Calu3 (cell line): ENCODE measurements at regions not wholly inside any gene's neighbourhood (a gene's known extent, or its start where the extent isn't known, plus 50 kb on each side); places are given as distances from the start of the nearest gene placed in this dataset.

Source experiments
- BruUV-seq: library from RNA; stranded (reverse); fragments of 400-500 nt; replicated peaks from 2 replicates; lab custom pipeline; 2021; lab: Mats Ljungman, UMichigan
- CTCF ChIA-PET: fragments of 300-600 bp; sonication (Branson Sonifier 250); formaldehyde crosslinking; loops from one replicate; lab custom pipeline; 2022; ENCODE audit warnings: antibody characterized with exemption; lab: Charles Lee
- DNase-seq: peaks from one replicate; pipeline ENCODE4 v3.0.0; 2022
- H3K27ac Mint-ChIP-seq: one replicate; pipeline ENCODE4 v1.8.0; 2022; ENCODE audit warnings: mixed read lengths; ENCODE audit not compliant: unreplicated experiment
- H3K27me3 Mint-ChIP-seq: one replicate; pipeline ENCODE4 v1.8.0; 2022; ENCODE audit warnings: mixed read lengths; ENCODE audit not compliant: unreplicated experiment
- H3K36me3 Mint-ChIP-seq: one replicate; pipeline ENCODE4 v1.8.0; 2022; ENCODE audit warnings: mild to moderate bottlenecking, moderate library complexity, mixed read lengths; ENCODE audit not compliant: insufficient read depth, unreplicated experiment
- H3K4me1 Mint-ChIP-seq: one replicate; pipeline ENCODE4 v1.8.0; 2022; ENCODE audit warnings: mild to moderate bottlenecking, low read depth, mixed read lengths; ENCODE audit not compliant: unreplicated experiment
- H3K4me3 Mint-ChIP-seq: one replicate; pipeline ENCODE4 v1.8.0; 2022; ENCODE audit warnings: mild to moderate bottlenecking, low read depth, moderate library complexity, mixed read lengths; ENCODE audit not compliant: unreplicated experiment
- H3K9me3 Mint-ChIP-seq: one replicate; pipeline ENCODE4 v1.8.0; 2022; ENCODE audit warnings: low read depth, mixed read lengths; ENCODE audit not compliant: unreplicated experiment
- intact Hi-C: fragments of 100-400 bp; cut with micrococcal nuclease; formaldehyde crosslinking; loops from one replicate; pipeline ENCODE4 v1.10.0; 2022; ENCODE audit not compliant: unreplicated experiment
- TF ChIP-seq, protein P1 (sequence below): fragments of 200-600 bp; IDR thresholded peaks from one replicate; pipeline ENCODE4 v1.8.0; 2022; ENCODE audit warnings: antibody characterized with exemption; ENCODE audit not compliant: unreplicated experiment

DNA sequence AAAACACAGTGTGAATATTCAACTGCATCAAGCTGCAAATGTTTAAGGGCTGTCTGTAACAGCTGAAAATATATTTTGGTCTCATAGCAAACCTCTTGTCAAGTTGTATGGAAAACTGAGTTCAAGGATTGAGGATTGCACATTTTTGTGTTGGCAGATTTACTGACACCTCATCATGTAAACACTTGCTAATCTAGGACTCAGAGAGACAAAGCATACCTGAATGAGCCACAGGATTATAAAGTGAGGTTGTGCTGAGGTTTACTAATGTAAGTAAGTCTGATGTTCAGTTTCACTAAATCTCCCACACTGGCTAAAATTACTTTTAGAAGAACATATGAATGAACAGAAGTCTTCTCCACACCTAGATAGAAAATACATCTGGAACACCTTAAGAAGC, 1993.1 kb upstream of the CELF4 start:
- Mint-ChIP-seq H3K9me3 (no peaks in the 10 kb centered on the region), H3K27me3 (no peaks in the 10 kb centered on the region), H3K36me3 (no peaks in the 10 kb centered on the region), H3K4me1 (no peaks in the 10 kb centered on the region), H3K27ac (no peak overlapping the region), H3K4me3 (no peak overlapping the region)
- no peak for DNase-seq
- TF ChIP-seq, protein P1, sequence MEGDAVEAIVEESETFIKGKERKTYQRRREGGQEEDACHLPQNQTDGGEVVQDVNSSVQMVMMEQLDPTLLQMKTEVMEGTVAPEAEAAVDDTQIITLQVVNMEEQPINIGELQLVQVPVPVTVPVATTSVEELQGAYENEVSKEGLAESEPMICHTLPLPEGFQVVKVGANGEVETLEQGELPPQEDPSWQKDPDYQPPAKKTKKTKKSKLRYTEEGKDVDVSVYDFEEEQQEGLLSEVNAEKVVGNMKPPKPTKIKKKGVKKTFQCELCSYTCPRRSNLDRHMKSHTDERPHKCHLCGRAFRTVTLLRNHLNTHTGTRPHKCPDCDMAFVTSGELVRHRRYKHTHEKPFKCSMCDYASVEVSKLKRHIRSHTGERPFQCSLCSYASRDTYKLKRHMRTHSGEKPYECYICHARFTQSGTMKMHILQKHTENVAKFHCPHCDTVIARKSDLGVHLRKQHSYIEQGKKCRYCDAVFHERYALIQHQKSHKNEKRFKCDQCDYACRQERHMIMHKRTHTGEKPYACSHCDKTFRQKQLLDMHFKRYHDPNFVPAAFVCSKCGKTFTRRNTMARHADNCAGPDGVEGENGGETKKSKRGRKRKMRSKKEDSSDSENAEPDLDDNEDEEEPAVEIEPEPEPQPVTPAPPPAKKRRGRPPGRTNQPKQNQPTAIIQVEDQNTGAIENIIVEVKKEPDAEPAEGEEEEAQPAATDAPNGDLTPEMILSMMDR, result no peak
- intact Hi-C loops, result no loop called here
- BruUV-seq, result no TSS peak
- CTCF ChIA-PET, result no interaction called here

- intact Hi-C loops, result no loop called here
- TF ChIP-seq, protein P1, result no peak
- Mint-ChIP-seq H3K4me3 (no peak overlapping the region), H3K27me3 (no peaks in the 10 kb centered on the region), H3K27ac (no peak overlapping the region), H3K36me3 (no peaks in the 10 kb centered on the region), H3K4me1 (no peaks in the 10 kb centered on the region), H3K9me3 (no peaks in the 10 kb centered on the region)
- CTCF ChIA-PET, result no interaction called here
- DNase-seq, result no peak
- BruUV-seq, result no TSS peak
These were observed 1989.9 kb upstream of the CELF4 start for GRCh38 chr18:39555496-39555895.

- CTCF ChIA-PET, result no interaction called here
- TF ChIP-seq, protein P1, result no peak
- H3K27ac Mint-ChIP-seq, result no peak overlapping the region
- DNase-seq, result no peak
- H3K4me1 Mint-ChIP-seq, result no peaks in the 10 kb centered on the region
- H3K4me3 Mint-ChIP-seq, result no peak overlapping the region
- no TSS peak for BruUV-seq
- no peaks in the 10 kb centered on the region for H3K27me3 Mint-ChIP-seq
- H3K9me3 Mint-ChIP-seq, result no peaks in the 10 kb centered on the region
- intact Hi-C loops, result no loop called here
- no peaks in the 10 kb centered on the region for H3K36me3 Mint-ChIP-seq
These were observed 1985.1 kb upstream of the CELF4 start for GRCh38 chr18:39550701-39551100.

DNA sequence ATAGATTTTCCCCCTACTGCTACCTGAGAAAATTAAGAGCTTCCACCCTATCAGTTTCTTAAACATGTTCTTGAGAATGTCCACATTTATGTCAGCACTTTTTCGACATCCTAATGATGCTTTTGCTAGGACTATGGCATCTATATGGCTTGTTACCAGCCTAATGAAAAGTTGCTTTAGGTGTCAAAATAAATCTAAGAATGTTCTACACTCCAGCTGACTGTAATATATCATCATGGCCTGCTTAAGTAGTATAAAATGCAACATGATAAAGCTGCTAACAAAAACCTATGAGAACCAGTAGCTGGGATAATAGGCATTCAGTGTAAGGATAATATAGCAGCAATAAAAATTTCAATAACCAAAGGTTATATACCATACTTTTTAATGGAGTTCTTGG, 1983.5 kb upstream of the CELF4 start:
- no peak for DNase-seq
- CTCF ChIA-PET, result no interaction called here
- TF ChIP-seq, protein P1, result no peak
- intact Hi-C loops, result no loop called here
- no TSS peak for BruUV-seq
- Mint-ChIP-seq H3K27me3 (no peaks in the 10 kb centered on the region), H3K9me3 (no peaks in the 10 kb centered on the region), H3K4me1 (no peaks in the 10 kb centered on the region), H3K27ac (no peak overlapping the region), H3K36me3 (no peaks in the 10 kb centered on the region), H3K4me3 (no peak overlapping the region)
